HEK293T (cell line): ENCODE measurements at regions not wholly inside any gene's neighbourhood (a gene's known extent, or its start where the extent isn't known, plus 50 kb on each side); places are given as distances from the start of the nearest gene placed in this dataset.

Source experiments
- CTCF ChIA-PET: fragments of 350-600 bp; formaldehyde crosslinking; extraction: SDS; loops from one replicate; lab custom pipeline; 2021; ENCODE audit warnings: antibody characterized with exemption, inconsistent platforms; lab: Yijun Ruan, JAX
- POLR2A ChIA-PET: fragments of 350-600 bp; formaldehyde crosslinking; extraction: SDS; loops from one replicate; lab custom pipeline; 2020; ENCODE audit warnings: antibody characterized with exemption, inconsistent platforms; lab: Yijun Ruan, JAX
- DNase-seq: peaks from one replicate; pipeline ENCODE4 v3.0.0; 2012; ENCODE audit warnings: mixed read lengths; ENCODE audit errors: extremely low spot score
- ARNT ChIP-seq: fragments of 450-650 bp; IDR thresholded peaks from 2 replicates; pipeline ENCODE4 v1.6.1; 2017; ENCODE audit warnings: mild to moderate bottlenecking
- BHLHE40 ChIP-seq: fragments of 450-650 bp; IDR thresholded peaks from 2 replicates; pipeline ENCODE4 v1.6.1; 2016; ENCODE audit warnings: mild to moderate bottlenecking, moderate library complexity, borderline replicate concordance
- CTBP1 ChIP-seq: fragments of 450-650 bp; IDR thresholded peaks from 2 replicates; pipeline ENCODE4 v1.6.1; 2016; ENCODE audit warnings: borderline replicate concordance
- ELF4 ChIP-seq: fragments of 450-650 bp; IDR thresholded peaks from 2 replicates; pipeline ENCODE4 v1.6.1; 2017; ENCODE audit warnings: antibody characterized with exemption
- FOXA1 ChIP-seq: fragments of 450-650 bp; IDR thresholded peaks from 2 replicates; pipeline ENCODE4 v1.6.1; 2016; ENCODE audit warnings: mild to moderate bottlenecking
- FOXK2 ChIP-seq: fragments of 450-650 bp; IDR thresholded peaks from 2 replicates; pipeline ENCODE4 v1.6.1; 2016; ENCODE audit warnings: mild to moderate bottlenecking
- FOXM1 ChIP-seq: fragments of 450-650 bp; IDR thresholded peaks from 2 replicates; pipeline ENCODE4 v1.6.1; 2017; ENCODE audit warnings: mild to moderate bottlenecking, borderline replicate concordance
- HDGF ChIP-seq: fragments of 450-650 bp; IDR thresholded peaks from 2 replicates; pipeline ENCODE4 v1.6.1; 2017; ENCODE audit warnings: antibody characterized with exemption, borderline replicate concordance
- L3MBTL2 ChIP-seq: fragments of 450-650 bp; conservative IDR thresholded peaks from 2 replicates; pipeline ENCODE4 v1.6.1; 2016; ENCODE audit warnings: mild to moderate bottlenecking
- LEF1 ChIP-seq: fragments of 450-650 bp; IDR thresholded peaks from 2 replicates; pipeline ENCODE4 v1.6.1; 2017; ENCODE audit warnings: mild to moderate bottlenecking, borderline replicate concordance
- NFRKB ChIP-seq: fragments of 450-650 bp; IDR thresholded peaks from 2 replicates; pipeline ENCODE4 v1.6.1; 2016; ENCODE audit warnings: mild to moderate bottlenecking, moderate library complexity
- PKNOX1 ChIP-seq: fragments of 450-650 bp; IDR thresholded peaks from 2 replicates; pipeline ENCODE4 v1.6.1; 2016
- SP1 ChIP-seq: fragments of 450-650 bp; IDR thresholded peaks from 2 replicates; pipeline ENCODE4 v1.6.1; 2017
- SUZ12 ChIP-seq: fragments of 450-650 bp; IDR thresholded peaks from 2 replicates; pipeline ENCODE4 v1.6.1; 2016; ENCODE audit warnings: mild to moderate bottlenecking
- TARDBP ChIP-seq: fragments of 450-650 bp; IDR thresholded peaks from 2 replicates; pipeline ENCODE4 v1.6.1; 2016
- ZNF384 ChIP-seq: fragments of 450-650 bp; IDR thresholded peaks from 2 replicates; pipeline ENCODE4 v1.6.1; 2016

GRCh38 chr22:49106842-49107152, 720.9 kb downstream of the BRD1 start:
- TF ChIP-seq HDGF (no peak), SUZ12 (no peak), FOXK2 (no peak), SP1 (no peak), CTBP1 (no peak), L3MBTL2 (no peak), NFRKB (no peak), PKNOX1 (no peak), ARNT (no peak), FOXM1 (no peak), FOXA1 (no peak), ZNF384 (no peak), TARDBP (no peak), ELF4 (no peak), BHLHE40 (no peak), LEF1 (no peak)
- POLR2A ChIA-PET: no interaction called here

GRCh38 chr22:49106096-49106841, 721.4 kb downstream of the BRD1 start:
- ChIA-PET CTCF (no interaction called here), POLR2A (no interaction called here)
- DNase-seq: no peak

More at GRCh38 chr22:49106842-49107152, 720.9 kb downstream of the BRD1 start:
- CTCF ChIA-PET: no interaction called here
- DNase-seq: no peak

GRCh38 chr22:49104434-49104833, 723.2 kb downstream of the BRD1 start:
- ChIA-PET POLR2A (no interaction called here), CTCF (no interaction called here)
- TF ChIP-seq LEF1: no peak
- TF ChIP-seq PKNOX1: no peak
- no peak for TF ChIP-seq FOXK2
- no peak for TF ChIP-seq ZNF384
- no peak for DNase-seq

More at GRCh38 chr22:49106096-49106841, 721.4 kb downstream of the BRD1 start:
- TF ChIP-seq NFRKB (no peak), FOXM1 (no peak)

- no peak for TF ChIP-seq CTBP1
- no peak for TF ChIP-seq FOXM1
- TF ChIP-seq FOXK2: no peak
- TF ChIP-seq NFRKB: no peak
- no peak for TF ChIP-seq L3MBTL2
- TF ChIP-seq ZNF384: no peak
- TF ChIP-seq HDGF: no peak
- no peak for DNase-seq
- CTCF ChIA-PET: no interaction called here
- POLR2A ChIA-PET: no interaction called here
These were observed 724.2 kb downstream of the BRD1 start for GRCh38 chr22:49103314-49104059.

GRCh38 chr22:49102367-49102766, 725.3 kb downstream of the BRD1 start:
- CTCF ChIA-PET: no interaction called here
- no peak for DNase-seq
- TF ChIP-seq FOXK2 (no peak), BHLHE40 (no peak), FOXA1 (no peak), ARNT (no peak), TARDBP (no peak), CTBP1 (no peak), SP1 (no peak)
- POLR2A ChIA-PET: no interaction called here

GRCh38 chr22:49101873-49102272, 725.8 kb downstream of the BRD1 start:
- ChIA-PET POLR2A (no interaction called here), CTCF (no interaction called here)
- DNase-seq: no peak
- TF ChIP-seq FOXK2: no peak
- TF ChIP-seq NFRKB: no peak
- no peak for TF ChIP-seq SUZ12
- no peak for TF ChIP-seq LEF1
- no peak for TF ChIP-seq FOXA1
- no peak for TF ChIP-seq SP1
- no peak for TF ChIP-seq TARDBP
- no peak for TF ChIP-seq ARNT
- no peak for TF ChIP-seq HDGF
- no peak for TF ChIP-seq L3MBTL2
- TF ChIP-seq CTBP1: no peak
- TF ChIP-seq PKNOX1: no peak
- no peak for TF ChIP-seq FOXM1
- no peak for TF ChIP-seq ZNF384
- no peak for TF ChIP-seq BHLHE40
- TF ChIP-seq ELF4: no peak
